Adipocyte (in vitro differentiated cells): ENCODE measurements at regions not wholly inside any gene's neighbourhood (a gene's known extent, or its start where the extent isn't known, plus 50 kb on each side); places are given as distances from the start of the nearest gene placed in this dataset.

Source experiments
- DNase-seq: peaks from one replicate; pipeline ENCODE4 v3.0.0-alpha.2; 2015; ENCODE audit warnings: low read depth
- H3K27me3 ChIP-seq: replicated peaks from 2 replicates; pipeline ENCODE4 v1.7.0; 2013; ENCODE audit warnings: mild to moderate bottlenecking, low read length, moderate library complexity; ENCODE audit not compliant: control insufficient read depth, insufficient read depth
- H3K36me3 ChIP-seq: 2 replicates; pipeline ENCODE4 v1.7.0; 2013; ENCODE audit warnings: low read length, mild to moderate bottlenecking, moderate library complexity; ENCODE audit not compliant: control insufficient read depth, insufficient read depth, severe bottlenecking
- H3K4me1 ChIP-seq: 2 replicates; pipeline ENCODE4 v1.7.0; 2013; ENCODE audit warnings: mild to moderate bottlenecking, low read length, moderate library complexity; ENCODE audit not compliant: control insufficient read depth, insufficient read depth
- H3K4me3 ChIP-seq: 2 replicates; pipeline ENCODE4 v1.7.0; 2013; ENCODE audit warnings: mild to moderate bottlenecking, low read length, moderate library complexity
- H3K9ac ChIP-seq: 2 replicates; pipeline ENCODE4 v1.7.0; 2013; ENCODE audit warnings: mild to moderate bottlenecking, low read length, moderate library complexity
- H3K9me3 ChIP-seq: 2 replicates; pipeline ENCODE4 v1.7.0; 2013; ENCODE audit warnings: mild to moderate bottlenecking, low read length, moderate library complexity; ENCODE audit not compliant: control insufficient read depth

DNA sequence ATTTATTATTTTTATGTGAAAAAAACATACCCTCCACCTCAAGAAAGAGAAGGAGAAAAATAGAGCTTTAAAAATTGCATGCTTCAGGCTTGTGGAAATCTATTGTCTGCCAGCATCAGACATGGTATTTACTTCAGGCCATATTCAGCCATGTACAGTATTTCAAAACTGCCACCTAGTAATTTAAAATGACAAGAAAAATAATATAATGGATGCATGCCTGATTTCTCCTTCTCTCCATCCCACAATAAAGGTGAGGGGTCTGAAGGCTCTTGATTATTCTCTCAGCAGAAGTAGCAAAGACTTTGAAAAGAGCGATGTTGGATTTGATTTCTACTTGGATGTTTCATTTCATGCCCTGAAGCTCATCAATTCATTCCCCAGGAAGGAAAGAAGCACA lies 250.7 kb downstream of the TBC1D4 start:
- no peak overlapping the region for H3K9ac ChIP-seq

DNA sequence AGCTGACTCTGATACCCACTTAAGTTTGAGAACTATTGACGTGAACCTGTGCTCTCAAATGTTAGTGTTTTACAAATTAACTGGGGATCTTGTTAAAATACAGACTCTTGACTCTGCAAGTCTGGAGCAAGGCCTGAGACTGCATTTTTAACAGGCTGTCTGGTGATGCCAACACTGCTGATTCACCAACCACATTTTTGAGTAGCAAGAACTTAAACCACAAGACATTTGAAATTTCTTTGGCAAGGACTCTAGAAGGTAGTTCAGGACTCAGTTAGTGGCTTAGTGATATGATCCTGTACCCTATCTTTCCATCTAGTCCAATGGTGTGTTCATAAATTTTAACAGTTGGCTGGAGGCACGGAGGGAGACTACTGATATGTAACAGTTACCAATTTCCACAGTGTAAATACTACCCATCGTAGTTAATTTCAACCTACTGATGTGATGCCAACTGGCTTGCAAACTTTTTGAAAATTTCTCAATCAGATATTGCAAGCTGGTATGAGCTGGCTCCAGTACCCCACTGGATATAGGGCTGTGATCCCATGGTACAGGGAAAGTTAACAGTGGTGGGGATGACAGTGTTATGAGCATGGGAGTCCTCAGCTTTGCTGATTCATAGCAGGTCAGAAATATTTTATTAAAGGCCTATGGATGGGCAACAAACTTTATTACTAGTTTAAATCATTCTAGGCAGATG lies 255.1 kb downstream of the TBC1D4 start:
- Histone ChIP-seq H3K4me3 (no peak overlapping the region), H3K9ac (peak overlapping the region; percentile 28), H3K27me3 (no peaks in the 10 kb centered on the region), H3K36me3 (no peaks in the 10 kb centered on the region), H3K4me1 (peaks cover 33% of the 10 kb centered on the region), H3K9me3 (peaks cover 5% of the 10 kb centered on the region)
- peak; percentile 86 for DNase-seq

More for the DNA sequence above, 250.7 kb downstream of the TBC1D4 start:
- Histone ChIP-seq H3K9me3 (peaks cover 5% of the 10 kb centered on the region), H3K36me3 (no peaks in the 10 kb centered on the region), H3K27me3 (no peaks in the 10 kb centered on the region), H3K4me1 (peaks cover 24% of the 10 kb centered on the region), H3K4me3 (no peak overlapping the region)
- DNase-seq, result no peak

DNA sequence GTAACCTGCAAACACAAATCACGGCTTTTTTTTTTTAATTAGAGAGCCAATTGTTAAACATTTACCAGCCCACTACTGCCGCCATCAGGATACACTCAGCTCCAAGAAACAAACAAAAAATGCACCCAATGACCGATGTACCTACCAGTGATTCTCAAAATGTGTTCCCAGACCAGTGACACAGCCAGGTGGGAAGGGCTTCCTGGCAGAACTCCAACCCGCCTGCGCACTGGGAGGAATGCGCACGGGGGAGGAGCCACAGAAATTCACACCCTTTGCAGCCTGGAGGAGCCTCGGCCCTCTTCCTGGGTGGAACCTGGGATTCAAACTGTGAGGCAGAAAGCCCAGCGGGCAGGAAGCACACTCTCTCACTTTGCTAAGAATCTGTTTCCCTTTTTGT lies 255.9 kb downstream of the TBC1D4 start:
- H3K27me3 ChIP-seq, result no peaks in the 10 kb centered on the region
- H3K36me3 ChIP-seq, result no peaks in the 10 kb centered on the region
- peak overlapping the region; percentile 28 for H3K9ac ChIP-seq
- H3K4me1 ChIP-seq, result peaks cover 33% of the 10 kb centered on the region
- no peaks in the 10 kb centered on the region for H3K9me3 ChIP-seq
- no peak for DNase-seq
- H3K4me3 ChIP-seq, result no peak overlapping the region

DNA sequence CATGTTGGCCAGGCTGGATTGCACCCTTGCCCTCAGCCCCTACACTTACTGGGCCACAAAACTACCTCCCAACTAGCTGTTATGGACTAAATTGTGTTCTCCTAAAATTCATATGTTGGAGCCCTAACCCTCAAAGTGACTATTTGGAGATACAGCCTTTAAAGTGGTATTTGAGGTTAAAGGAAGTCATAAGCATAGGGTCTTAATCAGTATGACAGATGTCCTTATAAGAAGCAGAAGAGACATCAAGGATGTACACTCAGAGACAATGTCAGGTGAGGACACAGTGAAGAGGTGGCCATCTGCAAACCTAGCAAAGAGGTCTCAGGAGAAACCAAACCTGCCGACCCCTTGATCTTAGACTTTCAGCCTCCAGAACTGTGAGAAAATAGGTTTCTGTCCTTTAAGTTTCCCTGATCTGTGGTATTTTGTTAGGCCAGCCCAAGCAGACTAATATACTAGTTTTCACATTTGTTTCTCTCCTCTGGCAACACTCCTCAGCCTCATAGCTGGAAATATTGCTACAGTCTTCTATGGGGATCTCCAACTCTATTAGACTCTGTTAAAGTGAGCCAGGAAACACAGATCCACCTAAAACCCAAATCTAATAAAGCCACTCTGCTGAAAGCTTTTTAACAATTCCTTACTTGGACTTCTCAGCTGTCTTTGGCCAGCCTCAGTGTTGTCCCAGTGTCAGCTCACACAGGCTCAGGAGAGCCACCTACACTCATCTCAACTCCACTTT lies 256.5 kb downstream of the TBC1D4 start:
- Histone ChIP-seq H3K9ac (no peak overlapping the region), H3K9me3 (no peaks in the 10 kb centered on the region), H3K36me3 (no peaks in the 10 kb centered on the region), H3K27me3 (no peaks in the 10 kb centered on the region), H3K4me1 (peaks cover 33% of the 10 kb centered on the region), H3K4me3 (no peak overlapping the region)
- no peak for DNase-seq

DNA sequence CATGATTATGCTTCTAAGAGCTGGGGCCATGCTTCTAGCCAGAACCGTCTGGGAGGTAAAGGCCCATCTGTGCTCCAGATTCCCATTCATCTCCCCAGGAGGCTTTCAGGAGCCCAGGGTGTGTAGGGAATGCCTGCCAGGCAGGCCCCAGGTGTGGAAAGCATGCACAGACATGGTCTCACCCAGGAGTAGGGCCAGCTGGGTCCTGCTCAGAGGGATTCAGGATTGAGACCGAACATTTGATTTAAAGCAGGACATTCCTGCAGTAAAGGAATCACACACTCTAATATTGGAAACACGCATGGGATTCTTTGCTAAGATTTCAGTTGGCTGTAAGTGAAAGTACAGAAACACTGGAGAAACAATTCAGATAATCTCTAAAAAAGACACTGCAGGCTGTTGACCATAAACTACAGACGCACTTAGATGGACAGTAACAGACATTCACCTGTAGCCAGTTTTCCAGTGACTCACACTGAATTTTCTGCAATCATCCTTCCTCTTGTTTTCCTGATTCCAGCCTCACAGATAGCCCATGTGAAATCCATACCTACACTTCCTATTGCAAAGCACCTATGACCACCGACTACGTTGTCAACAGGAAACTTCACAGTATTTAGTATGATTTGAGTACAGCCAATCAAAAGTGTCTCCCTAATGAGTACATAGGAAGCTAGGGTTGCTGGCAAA lies 257.8 kb downstream of the TBC1D4 start:
- H3K27me3 ChIP-seq, result no peaks in the 10 kb centered on the region
- no peaks in the 10 kb centered on the region for H3K9me3 ChIP-seq
- DNase-seq, result no peak
- H3K4me1 ChIP-seq, result peaks cover 35% of the 10 kb centered on the region
- no peak overlapping the region for H3K9ac ChIP-seq
- H3K4me3 ChIP-seq, result no peak overlapping the region
- no peaks in the 10 kb centered on the region for H3K36me3 ChIP-seq

DNA sequence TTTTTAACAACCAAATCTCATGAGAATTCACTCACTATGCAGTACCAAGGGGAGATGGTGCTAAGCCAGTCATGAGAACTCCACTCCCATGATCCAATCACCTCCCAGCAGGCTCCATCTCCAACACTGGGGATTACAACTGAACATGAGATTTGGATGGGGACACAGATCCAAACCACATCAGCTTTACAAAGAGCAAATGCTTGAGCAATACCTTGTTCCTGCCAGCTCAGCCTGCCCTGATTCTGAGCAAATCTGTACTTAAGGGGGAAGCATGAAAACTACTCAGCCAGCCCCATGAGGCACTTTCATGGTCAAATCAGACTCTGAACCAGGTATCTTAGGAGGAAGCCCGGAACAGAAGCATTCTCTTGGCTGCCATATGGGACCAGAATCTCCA lies 259.9 kb downstream of the TBC1D4 start:
- Histone ChIP-seq H3K4me3 (no peak overlapping the region), H3K4me1 (peaks cover 27% of the 10 kb centered on the region), H3K9ac (no peak overlapping the region), H3K9me3 (no peaks in the 10 kb centered on the region), H3K27me3 (no peaks in the 10 kb centered on the region), H3K36me3 (no peaks in the 10 kb centered on the region)
- DNase-seq, result peak; percentile 69

DNA sequence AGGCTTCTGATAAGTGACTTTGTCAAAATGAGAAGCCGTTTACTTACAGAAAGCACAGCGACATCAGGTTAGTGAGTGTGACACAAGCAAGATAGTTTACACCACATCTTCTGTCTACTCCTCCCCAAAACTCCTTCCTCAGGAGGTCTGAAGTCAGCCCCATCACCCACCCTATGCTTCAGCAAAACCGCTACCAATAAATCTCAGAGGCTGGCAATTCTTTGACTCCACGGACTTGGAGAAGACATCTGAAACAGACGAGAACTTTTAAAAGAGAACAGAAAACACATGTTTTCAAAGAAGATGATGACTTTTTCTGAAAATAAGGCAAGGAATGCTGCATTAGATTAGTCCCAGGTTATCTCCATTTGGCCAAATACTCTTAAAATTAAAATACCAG lies 261.1 kb downstream of the TBC1D4 start:
- H3K9me3 ChIP-seq, result no peaks in the 10 kb centered on the region
- no peak overlapping the region for H3K9ac ChIP-seq
- DNase-seq, result no peak
- peaks cover 16% of the 10 kb centered on the region for H3K4me1 ChIP-seq
- H3K36me3 ChIP-seq, result no peaks in the 10 kb centered on the region
- H3K4me3 ChIP-seq, result no peak overlapping the region
- H3K27me3 ChIP-seq, result no peaks in the 10 kb centered on the region

DNA sequence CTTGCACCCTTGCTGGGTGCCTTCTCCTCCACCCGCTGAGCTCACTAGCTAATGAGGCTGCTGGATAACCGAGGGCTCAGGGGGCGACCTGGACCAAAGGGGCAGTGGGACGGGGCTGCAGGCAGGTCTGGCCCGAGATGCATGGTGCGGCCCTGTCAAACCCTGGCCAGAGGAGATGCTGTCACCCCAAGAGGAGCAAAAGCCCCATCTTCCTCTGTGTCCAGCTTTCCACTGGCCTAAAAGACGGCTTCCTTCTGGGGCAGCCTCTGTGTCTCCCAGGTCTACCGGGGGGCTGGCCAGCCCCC lies 261.8 kb downstream of the TBC1D4 start:
- no peak for DNase-seq
- H3K36me3 ChIP-seq, result no peaks in the 10 kb centered on the region
- H3K9ac ChIP-seq, result no peak overlapping the region
- H3K27me3 ChIP-seq, result no peaks in the 10 kb centered on the region
- H3K4me1 ChIP-seq, result peaks cover 16% of the 10 kb centered on the region
- H3K9me3 ChIP-seq, result no peaks in the 10 kb centered on the region
- H3K4me3 ChIP-seq, result no peak overlapping the region

DNA sequence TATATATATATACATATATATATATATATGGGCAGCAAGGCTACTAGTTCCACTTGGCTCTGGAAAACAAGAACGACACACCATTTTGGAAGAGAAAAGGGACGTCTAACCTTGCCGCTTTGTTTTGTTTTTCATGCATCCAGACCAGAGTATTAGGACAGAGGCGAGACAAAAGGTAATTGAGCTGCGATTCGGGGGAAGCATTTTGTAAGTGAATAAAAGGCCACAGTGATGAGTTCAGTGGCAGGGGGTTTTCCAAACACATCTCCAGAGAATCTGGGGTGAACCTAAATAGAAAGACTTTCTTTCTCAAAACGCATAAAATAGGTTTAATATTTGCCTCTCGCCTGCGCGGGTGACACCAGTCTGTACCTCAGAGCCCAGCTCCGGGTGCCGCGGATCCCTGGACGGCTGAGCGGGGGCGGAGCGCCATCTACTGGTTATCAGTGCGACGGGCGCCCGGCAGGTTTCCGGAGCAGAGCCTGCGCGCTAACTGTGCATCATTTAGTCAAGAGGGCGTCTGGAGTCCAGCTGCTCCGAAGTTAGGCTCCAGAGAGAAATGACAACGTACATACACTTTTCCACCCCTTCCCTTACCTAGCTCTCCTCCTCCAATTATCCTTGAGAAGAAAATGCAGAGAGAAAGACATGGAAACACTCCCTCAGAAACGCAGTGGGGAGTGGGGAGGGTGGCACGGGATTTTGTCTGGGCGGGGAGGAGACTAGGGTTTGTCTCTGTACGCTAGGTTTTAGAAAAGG lies 262.3 kb downstream of the TBC1D4 start:
- peak; percentile 92 for DNase-seq
- peaks cover 16% of the 10 kb centered on the region for H3K4me1 ChIP-seq
- no peaks in the 10 kb centered on the region for H3K36me3 ChIP-seq
- H3K27me3 ChIP-seq, result no peaks in the 10 kb centered on the region
- H3K9me3 ChIP-seq, result no peaks in the 10 kb centered on the region
- H3K4me3 ChIP-seq, result peak overlapping the region; percentile 78
- H3K9ac ChIP-seq, result peak overlapping the region; percentile 71

DNA sequence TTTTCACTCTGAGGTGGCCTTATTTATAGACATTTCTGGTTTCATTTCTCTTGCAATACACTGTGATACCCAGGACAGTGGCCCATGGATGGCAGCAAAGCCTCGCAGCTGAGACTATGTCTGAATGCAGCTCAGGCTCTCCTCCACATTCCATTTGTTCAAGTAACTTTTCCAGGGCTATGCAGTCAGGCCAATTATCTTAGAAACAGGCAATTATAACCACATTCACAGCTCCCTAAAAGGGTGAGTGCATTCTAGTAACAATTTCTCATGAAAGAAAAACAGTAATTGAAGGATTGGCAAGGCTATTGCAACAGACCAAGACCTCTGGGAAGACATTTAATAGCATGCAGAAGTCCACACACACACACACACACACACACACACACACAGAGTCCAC lies 264.0 kb downstream of the TBC1D4 start:
- Histone ChIP-seq H3K9me3 (no peaks in the 10 kb centered on the region), H3K4me3 (no peak overlapping the region), H3K4me1 (peaks cover 16% of the 10 kb centered on the region), H3K36me3 (no peaks in the 10 kb centered on the region), H3K27me3 (no peaks in the 10 kb centered on the region), H3K9ac (no peak overlapping the region)
- peak; percentile 71 for DNase-seq

DNA sequence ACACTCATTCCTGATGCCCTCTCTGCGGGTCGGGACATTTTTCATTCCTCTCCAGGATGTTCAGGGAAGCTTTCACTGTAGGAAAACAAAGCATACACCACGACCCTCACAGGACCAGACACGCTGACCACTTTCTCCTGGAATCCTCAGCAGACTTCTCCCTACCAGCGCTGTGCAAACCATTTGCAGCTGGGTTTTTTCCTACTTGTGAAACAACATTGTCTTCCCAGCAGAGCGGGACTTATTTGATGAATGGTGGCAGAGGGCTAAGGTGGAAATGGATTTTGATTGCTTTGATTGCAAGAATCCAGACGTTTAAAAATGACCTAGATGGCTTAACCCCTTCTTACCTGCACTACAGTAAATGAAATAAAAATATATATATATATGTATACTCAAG lies 265.9 kb downstream of the TBC1D4 start:
- no peak overlapping the region for H3K4me3 ChIP-seq
- peaks cover 10% of the 10 kb centered on the region for H3K4me1 ChIP-seq
- H3K9ac ChIP-seq, result no peak overlapping the region
- no peaks in the 10 kb centered on the region for H3K27me3 ChIP-seq
- no peak for DNase-seq
- H3K36me3 ChIP-seq, result no peaks in the 10 kb centered on the region
- no peaks in the 10 kb centered on the region for H3K9me3 ChIP-seq
